ENCODE measurements at regions not wholly inside any gene's neighbourhood (a gene's known extent, or its start where the extent isn't known, plus 50 kb on each side); places are given as distances from the start of the nearest gene placed in this dataset.

DNA sequence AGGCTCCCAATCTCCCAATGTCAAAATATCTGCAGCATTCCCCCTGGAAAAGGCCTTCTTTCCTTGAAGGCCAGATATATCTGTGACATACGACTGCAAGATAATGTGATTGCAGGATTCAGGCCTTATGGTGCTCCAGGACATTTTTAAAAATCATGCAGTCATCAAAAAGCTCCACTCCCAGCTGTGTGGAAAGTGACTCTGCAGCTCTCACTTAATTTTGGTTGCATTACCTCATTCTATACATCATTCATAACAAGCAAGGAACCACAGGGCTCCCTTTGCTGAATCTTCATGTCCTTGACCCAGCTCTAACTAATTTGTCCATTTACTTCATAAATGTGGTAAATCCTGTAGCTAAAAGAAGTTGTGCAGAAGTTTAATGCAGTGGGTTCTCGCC, 386.2 kb upstream of the SLC30A5 start:
- no peaks in the 10 kb centered on the region for H3K36me3 ChIP-seq
- no peak for DNase-seq
- no peaks in the 10 kb centered on the region for H3K9me3 ChIP-seq
- intact Hi-C loops (cut with DNase I): no loop called here
- no peak overlapping the region for H3K27ac ChIP-seq
- no peaks in the 10 kb centered on the region for H3K4me1 ChIP-seq (ENCODE audit: insufficient read depth)
- 45 to 66% (median 61%) methylated on average over 2 of the region's 2 CpGs for WGBS, 3 donors
- no peaks in the 10 kb centered on the region for H3K27me3 ChIP-seq
- TF ChIP-seq, protein P1, sequence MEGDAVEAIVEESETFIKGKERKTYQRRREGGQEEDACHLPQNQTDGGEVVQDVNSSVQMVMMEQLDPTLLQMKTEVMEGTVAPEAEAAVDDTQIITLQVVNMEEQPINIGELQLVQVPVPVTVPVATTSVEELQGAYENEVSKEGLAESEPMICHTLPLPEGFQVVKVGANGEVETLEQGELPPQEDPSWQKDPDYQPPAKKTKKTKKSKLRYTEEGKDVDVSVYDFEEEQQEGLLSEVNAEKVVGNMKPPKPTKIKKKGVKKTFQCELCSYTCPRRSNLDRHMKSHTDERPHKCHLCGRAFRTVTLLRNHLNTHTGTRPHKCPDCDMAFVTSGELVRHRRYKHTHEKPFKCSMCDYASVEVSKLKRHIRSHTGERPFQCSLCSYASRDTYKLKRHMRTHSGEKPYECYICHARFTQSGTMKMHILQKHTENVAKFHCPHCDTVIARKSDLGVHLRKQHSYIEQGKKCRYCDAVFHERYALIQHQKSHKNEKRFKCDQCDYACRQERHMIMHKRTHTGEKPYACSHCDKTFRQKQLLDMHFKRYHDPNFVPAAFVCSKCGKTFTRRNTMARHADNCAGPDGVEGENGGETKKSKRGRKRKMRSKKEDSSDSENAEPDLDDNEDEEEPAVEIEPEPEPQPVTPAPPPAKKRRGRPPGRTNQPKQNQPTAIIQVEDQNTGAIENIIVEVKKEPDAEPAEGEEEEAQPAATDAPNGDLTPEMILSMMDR (IDR thresholded peaks at IDR 0.05): no peak
- TF ChIP-seq EP300 (IDR thresholded peaks at IDR 0.05): no peak
- no peak for TF ChIP-seq POLR2A (IDR thresholded peaks at IDR 0.05)
- H3K4me3 ChIP-seq: no peak overlapping the region

DNA sequence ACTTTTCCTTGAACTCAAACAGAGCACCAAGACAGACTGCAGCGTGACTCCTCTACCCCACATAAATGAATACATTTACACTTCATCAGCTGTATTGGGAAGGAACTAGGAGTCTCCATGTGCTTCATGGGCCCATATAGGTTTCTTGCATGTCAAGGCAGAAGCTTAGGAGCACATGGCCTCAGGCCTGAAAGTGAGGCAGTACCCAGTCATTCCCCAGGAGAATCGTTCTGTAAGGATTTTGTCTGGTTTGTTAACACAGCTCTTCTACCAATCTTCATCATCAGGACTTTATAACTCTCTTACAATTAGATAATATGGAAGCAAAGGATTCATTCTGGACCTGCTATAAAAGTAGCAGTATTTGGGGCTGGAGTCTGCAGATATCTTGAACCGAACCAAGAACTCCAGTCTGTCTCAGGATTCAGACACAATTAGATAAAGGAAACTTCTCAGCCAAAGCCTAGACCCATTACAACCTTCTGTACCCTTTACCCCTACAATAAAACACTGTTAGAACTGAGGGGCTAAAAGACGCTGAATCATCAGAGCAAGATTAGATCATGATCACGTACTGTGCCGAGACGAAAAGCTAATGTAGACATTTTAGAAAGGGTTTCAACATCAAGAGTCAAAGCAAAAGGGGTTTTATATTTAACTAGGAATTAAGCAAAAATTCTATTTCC, 385.5 kb upstream of the SLC30A5 start:
- intact Hi-C loops (cut with DNase I): no loop called here
- no peak overlapping the region for H3K4me3 ChIP-seq
- no peaks in the 10 kb centered on the region for H3K36me3 ChIP-seq
- WGBS, 3 donors: 87 to 93% (median 90%) methylated on average over 7 of the region's 7 CpGs
- no peaks in the 10 kb centered on the region for H3K4me1 ChIP-seq (ENCODE audit: insufficient read depth)
- no peak for DNase-seq
- no peaks in the 10 kb centered on the region for H3K27me3 ChIP-seq
- H3K27ac ChIP-seq: no peak overlapping the region
- TF ChIP-seq EP300 (IDR thresholded peaks at IDR 0.05) (no peak), POLR2A (IDR thresholded peaks at IDR 0.05) (no peak)
- TF ChIP-seq, protein P1 (IDR thresholded peaks at IDR 0.05): no peak
- H3K9me3 ChIP-seq: no peaks in the 10 kb centered on the region

DNA sequence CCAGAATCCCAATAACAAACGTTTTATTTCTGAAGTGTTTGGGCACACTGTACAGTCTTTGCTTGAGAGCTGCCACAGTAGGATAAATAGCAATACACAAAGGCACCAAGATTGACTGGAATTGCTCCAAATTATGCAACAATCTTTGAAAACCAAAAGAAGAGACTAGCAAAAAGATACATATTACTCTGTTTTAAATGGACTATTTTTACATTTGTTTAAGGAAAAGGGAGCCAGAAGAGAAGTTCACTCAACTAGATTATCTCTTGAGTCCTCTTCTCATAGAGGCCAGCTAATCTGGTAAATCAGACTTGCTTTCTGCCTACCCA, 385.0 kb upstream of the SLC30A5 start:
- H3K4me1 ChIP-seq (ENCODE audit: insufficient read depth): no peaks in the 10 kb centered on the region
- H3K36me3 ChIP-seq: no peaks in the 10 kb centered on the region
- H3K9me3 ChIP-seq: no peaks in the 10 kb centered on the region
- H3K4me3 ChIP-seq: no peak overlapping the region
- no peak for DNase-seq
- TF ChIP-seq, protein P1 (IDR thresholded peaks at IDR 0.05): no peak
- TF ChIP-seq EP300 (IDR thresholded peaks at IDR 0.05) (no peak), POLR2A (IDR thresholded peaks at IDR 0.05) (no peak)
- intact Hi-C loops (cut with DNase I): no loop called here
- no peaks in the 10 kb centered on the region for H3K27me3 ChIP-seq
- no peak overlapping the region for H3K27ac ChIP-seq
- 41 to 54% (median 49%) methylated on average over 1 of the region's 1 CpG for WGBS, 3 donors

DNA sequence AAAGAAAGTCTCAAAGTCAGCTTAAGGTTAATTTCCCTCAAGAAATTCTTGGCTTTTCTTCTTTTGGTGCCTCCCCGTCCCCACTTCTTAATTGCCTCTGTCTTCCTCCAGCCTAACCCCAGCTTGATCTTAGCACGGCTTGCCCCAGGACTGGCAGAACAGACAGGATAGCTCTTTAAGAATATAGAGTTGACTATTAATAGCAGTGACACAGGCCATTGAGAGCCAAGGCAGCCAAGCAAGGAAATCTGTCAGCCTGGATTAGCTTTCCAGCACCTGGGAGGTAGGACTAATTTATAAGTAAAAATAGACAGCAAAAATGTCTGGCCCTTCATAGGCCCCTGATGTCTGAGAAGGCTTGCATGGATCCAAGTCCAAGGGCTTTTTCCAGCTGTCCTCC, 384.6 kb upstream of the SLC30A5 start:
- H3K27ac ChIP-seq: no peak overlapping the region
- WGBS, 3 donors: 69 to 85% (median 82%) methylated on average over 2 of the region's 2 CpGs
- H3K27me3 ChIP-seq: no peaks in the 10 kb centered on the region
- no peaks in the 10 kb centered on the region for H3K4me1 ChIP-seq (ENCODE audit: insufficient read depth)
- no peak overlapping the region for H3K4me3 ChIP-seq
- intact Hi-C loops (cut with DNase I): no loop called here
- no peak for DNase-seq
- H3K9me3 ChIP-seq: no peaks in the 10 kb centered on the region
- no peaks in the 10 kb centered on the region for H3K36me3 ChIP-seq
- TF ChIP-seq POLR2A (IDR thresholded peaks at IDR 0.05) (no peak), EP300 (IDR thresholded peaks at IDR 0.05) (no peak)
- TF ChIP-seq, protein P1 (IDR thresholded peaks at IDR 0.05): no peak

All from ovary (tissue), 7 donors.